HG03103 (cell line): ENCODE measurements at regions not wholly inside any gene's neighbourhood (a gene's known extent, or its start where the extent isn't known, plus 50 kb on each side); places are given as distances from the start of the nearest gene placed in this dataset.
"Not testable (repeated sequence)": the region's sequence is repeated elsewhere in the genome, so short reads cannot be mapped to it uniquely, and the experiment has no call there.

Source experiments
- ATAC-seq: cut with Tn5 transposase; IDR thresholded peaks from one replicate; pipeline ENCODE4 v1.9.1; 2021; ENCODE audit warnings: low read depth; ENCODE audit not compliant: unreplicated experiment

DNA sequence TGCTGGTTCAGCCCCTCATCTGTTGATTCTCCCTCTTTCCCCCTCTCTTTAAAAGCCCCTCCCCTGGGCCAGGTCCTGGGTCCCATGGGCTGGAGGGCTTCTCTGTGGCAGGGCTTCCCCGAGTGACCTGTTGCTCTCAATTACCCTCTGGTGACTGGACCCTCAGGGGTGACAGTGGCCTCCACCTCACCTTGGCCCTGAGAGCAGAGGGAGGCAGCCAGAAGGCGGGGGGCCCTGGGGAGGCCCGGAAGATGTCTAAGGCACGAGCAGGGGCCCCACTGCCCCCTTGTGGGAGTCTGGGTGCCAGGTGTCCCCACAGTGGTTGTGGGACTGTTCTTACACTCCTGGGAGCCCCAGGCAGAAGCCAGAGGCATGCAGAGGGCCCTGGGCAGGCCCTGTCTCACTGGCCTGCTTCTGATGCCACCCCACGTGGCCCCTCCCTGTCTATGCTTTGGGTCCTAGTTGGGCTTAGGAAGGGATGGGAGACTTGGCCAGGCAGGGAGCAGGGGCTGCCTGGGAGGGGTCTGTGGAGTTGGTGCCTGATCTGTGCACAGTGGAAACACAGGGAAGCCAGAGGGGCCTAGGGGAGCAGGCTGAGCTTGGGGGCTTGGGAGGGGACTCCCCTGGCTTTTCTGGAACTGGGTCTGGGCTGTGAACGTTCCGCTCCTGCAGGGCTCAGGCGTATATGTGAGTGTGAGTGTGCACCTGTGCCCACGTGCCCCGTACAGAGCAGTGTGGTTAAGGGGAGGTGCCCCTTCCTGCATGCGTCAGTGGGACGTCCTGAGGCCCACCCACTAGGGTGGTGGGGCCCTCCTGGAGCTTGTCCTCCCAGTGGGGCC, 179.7 kb downstream of the TMEM121 start:
- not testable (repeated sequence) for ATAC-seq

DNA sequence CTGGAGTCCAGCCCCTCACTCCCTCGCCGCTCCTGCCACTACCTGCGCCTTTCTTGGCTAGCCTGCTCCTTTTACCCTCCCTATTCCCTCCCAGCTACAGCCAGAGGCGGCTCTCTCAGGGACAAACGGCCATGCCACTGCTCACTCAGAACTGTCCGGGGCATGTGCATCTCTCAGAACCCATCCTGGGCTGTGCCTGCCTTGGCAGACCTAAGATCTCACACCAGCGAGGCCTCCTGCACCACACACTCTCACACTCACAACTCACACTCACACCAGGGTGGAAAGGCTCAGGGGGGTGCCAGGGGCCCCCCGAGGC, 180.3 kb downstream of the TMEM121 start:
- not testable (repeated sequence) for ATAC-seq

DNA sequence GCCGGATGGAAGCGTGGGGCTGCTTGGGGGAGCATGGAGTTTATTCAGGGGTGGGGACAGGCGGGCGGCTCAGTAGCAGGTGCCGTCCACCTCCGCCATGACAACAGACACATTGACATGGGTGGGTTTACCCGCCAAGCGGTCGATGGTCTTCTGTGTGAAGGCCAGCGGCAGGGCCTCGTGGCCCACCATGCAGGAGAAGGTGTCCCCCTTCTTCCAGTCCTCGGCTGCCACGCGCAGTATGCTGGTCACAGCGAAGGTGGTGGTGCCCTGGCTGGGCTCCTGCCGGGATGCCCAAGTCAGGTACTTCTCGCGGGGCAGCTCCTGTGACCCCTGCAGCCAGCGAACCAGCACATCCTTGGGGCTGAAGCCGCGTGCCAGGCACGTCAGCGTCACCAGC, 180.7 kb downstream of the TMEM121 start:
- not testable (repeated sequence) for ATAC-seq

DNA sequence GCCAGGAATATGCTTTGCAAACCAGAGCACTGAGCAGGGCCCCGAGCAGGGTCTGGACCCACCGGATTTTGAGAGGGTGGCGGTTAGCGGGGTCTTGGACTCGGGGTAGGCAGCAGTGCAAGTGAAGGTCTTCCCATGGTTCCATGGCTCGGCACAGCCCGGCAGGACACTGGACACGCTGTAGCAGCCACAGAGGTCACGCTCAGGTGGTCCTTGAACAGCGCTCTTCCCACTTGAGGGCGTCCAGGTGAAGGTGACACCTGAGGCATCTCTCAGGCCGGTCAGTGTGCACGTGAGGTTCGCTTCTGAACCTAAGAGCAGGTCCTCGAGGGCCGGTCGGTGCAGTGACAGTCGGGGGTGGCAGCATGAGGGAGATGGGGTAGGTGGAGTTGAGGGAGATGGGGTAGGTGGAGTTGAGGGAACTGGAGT, 181.4 kb downstream of the TMEM121 start:
- ATAC-seq, result not testable (repeated sequence)

DNA sequence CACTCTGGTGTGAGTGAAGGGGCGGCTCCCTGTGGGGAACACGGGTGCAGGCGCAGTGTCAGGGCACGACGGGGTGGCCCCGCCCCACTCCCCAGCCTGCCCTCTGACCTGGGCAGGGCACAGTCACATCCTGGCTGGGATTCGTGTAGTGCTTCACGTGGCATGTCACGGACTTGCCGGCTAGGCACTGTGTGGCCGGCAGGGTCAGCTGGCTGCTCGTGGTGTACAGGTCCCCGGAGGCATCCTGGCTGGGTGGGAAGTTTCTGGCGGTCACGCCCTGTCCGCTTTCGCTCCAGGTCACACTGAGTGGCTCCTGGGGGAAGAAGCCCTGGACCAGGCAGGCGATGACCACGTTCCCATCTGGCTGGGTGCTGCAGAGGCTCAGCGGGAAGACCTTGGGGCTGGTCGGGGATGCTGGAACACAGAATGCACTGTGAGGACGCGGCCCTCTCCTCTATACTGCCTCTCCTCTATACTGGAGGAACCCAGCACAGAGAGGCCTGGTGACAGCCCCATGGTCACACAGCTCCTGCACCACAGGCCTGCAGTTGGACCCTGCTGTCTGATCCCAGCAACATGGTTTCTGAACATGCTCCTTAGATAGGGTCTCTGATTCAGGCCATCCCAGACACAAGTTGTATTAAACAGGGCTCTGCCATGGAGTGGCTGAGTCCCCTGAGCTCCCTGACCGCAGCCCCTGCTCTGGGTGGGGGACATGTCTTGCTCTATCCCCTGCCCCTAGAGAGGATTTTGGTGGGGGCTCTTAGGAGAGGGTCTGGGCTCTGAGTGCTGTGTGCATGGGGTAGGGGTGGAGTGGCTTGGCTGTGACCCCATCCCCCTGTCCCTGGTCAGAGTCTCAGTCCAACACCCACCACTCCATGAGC, 182.1 kb downstream of the TMEM121 start:
- ATAC-seq, result not testable (repeated sequence)

DNA sequence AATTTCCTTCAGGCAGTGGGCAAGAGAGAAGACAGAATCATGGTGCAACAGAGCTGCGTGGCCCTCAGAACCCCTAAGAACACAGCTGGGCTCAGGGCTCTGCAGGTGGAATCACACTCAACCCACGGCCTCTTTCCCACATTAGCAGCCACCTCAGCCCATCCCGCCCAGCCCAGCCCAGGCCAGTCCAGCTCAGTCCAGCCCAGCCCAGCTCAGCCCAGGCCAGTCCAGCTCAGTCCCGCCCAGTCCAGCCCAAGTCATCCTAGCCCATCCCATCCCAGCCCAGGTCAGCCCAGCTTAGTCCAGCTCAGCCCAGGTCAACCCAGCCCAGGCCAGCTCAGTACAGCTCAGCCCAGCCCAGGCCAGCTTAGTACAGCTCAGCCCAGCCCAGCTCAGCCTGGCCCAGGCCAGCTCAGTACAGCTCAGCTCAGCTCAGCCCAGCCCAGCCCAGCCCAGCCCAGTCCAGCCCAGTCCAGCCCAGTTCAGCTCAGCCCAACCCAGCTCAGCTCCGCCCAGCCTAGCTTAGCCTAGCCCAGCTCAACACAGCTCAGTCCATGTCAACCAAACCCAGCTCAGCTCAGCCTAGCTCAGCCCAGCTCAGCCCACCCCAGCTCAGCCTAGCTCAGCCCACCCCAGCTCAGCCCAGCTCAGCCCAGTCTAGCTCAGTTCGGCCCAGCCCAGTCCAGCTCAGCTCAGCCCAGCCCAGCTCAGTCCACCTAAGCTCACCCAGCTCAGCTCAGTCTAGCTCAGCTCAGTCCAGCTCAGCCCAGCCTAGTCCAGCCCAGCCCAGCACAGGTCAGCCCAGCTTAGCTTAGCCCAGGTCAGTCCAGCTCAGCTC, 183.1 kb downstream of the TMEM121 start:
- ATAC-seq, result no peak

DNA sequence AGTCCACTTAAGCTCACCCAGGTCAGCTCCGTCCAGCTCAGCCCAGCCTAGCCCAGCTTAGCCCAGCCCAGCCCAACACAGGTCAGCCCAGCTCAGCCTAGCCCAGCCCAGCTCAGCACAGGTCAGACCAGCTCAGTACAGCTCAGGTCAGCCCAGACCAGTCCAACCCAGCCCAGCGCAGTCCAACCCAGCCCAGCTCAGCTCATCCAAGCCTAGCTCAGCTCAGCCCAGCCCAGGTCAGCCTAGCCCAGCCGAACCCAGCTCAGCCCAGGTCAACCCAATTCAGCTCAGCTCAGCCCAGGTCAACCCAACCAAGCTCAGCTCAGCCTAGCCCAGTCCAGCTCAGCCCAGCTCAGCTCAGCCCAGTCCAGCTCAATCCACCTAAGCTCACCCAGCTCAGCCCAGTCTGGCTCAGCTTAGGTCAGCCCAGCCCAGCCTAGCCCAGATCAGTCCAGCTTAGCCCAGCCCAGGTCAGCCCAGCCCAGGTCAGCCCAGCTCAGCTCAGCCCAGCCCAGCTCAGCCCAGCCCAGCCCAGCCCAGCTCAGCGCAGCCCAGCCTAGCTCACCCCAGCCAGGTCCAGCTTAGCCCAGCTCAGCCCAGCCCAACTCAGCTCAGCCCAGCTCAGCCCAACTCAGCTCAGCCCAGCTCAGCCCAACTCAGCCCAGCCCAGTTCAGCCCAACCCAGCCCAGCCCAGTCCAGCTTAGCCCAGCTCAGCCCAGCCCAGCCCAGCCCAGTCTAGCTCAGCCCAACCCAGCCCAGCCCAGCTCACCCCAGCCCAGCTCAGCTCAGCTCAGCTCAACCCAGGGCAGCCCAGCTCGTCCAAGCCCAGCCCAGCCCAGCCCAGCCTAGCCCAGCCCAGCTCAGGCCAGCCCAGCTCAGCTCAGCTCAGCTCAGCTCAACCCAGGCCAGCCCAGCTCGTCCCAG, 184.0 kb downstream of the TMEM121 start:
- no peak for ATAC-seq

DNA sequence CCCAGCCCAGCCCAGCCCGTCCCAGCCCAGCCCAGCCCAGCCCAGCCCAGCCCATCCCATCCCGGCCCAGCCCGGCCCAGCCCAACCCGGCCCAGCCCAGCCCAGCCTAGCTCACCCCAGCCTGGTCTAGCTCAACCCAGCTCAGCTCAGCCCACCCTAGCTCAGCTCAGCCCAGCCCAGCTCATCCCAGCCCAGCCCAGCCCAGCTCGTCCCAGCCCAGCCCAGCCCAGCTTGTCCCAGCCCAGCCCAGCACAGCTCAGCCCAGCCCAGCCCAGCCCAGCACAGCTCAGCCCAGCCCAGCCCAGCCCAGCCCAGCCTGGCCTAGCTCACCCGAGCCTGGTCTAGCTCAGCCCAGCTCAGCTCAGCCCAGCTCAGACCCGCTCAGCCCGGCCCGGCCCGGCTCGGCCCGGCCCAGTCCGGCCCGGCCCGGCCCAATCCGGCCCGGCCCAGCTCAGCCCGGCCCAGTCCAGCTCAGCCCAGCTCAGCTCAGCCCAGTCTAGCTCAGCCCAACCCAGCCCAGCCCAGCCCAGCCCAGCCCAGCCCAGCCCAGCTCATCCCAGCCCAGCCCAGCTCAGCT, 184.7 kb downstream of the TMEM121 start:
- ATAC-seq, result no peak

DNA sequence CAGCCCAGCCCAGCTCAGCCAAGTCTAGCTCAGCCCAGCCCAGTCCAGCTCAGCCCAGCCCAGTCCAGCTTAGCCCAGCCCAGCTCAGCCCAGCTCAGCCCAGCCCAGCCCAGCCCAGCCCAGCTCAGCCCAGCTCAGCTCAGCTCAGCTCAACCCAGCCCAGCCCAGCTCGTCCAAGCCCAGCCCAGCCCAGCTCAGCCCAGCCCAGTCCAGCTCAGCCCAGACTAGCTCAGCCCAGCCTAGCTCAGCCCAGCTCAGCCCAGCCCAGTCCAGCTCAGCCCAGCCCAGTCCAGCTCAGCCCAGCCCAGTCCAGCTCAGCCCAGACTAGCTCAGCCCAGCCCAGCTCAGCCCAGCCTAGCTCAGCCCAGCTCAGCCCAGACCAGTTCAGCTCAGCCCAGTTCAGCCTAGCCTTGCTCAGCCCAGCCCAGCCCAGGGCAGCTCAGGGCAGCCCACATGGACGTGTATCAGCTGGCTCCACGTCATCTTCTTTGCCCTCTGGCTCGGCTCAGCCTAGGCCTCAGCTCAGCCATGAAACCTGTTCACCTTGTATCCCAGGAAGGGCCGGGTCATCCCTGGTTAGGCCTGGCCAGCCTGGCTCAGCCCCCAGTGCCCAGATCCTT, 185.6 kb downstream of the TMEM121 start:
- ATAC-seq, result no peak

DNA sequence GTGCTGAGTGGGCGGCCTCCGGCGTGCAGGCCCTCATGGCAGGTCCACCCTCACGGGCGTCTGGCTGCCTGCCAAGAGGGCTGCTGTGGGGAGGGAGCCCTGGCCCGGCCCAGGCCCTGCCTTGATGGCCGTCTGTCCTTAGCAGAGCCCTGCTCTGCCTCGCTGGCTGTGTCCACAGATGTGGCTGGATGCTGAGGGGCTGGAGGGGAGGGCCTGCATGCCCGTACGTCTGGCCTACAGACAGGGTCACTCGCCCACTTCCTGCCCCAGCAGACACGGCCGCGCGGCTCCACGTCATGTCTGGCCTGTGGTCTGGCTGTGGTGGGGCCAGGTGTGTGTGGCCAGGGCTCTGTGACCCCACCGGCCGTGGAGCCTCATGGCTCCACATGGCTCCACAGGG, 186.3 kb downstream of the TMEM121 start:
- ATAC-seq, result not testable (repeated sequence)

DNA sequence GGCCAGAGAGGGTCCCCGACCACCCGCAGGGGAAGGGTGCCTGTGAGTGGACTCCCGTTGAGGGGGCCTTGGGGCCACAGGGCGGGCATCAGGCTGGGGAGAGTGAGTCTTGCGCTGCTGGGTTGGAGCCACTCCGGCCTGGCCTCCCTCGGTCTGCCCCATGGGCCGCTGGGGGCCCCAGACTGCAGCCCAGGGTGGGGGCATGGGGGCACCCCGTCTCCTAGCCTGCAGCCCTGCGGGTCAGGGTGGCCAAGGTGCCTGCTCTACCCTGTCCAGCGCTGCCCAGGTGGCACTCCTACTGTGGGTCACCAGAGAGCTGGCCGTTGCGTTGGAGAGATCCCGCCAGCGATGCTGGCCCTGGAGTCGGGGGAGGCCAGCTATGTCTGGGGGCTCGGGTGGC, 186.8 kb downstream of the TMEM121 start:
- not testable (repeated sequence) for ATAC-seq

DNA sequence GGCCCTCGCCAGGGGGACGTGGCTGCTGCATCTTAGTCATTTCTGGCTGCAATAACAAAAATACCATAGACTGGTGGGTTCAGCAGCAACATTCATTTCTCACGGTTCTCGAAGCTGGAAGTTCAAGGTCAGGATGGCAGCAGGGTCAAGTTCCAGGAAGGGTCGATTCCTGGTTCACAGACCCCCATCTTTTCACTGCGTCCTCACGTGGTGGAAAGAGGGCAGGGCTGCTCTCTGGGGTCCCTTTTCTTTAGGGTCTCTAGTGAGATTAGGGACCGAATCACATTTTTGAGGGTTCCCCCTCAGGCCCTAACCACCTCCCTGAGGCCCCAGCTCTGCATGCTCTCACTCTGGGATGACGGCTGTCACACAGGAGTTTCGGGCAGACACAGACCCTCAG, 187.5 kb downstream of the TMEM121 start:
- ATAC-seq, result not testable (repeated sequence)

DNA sequence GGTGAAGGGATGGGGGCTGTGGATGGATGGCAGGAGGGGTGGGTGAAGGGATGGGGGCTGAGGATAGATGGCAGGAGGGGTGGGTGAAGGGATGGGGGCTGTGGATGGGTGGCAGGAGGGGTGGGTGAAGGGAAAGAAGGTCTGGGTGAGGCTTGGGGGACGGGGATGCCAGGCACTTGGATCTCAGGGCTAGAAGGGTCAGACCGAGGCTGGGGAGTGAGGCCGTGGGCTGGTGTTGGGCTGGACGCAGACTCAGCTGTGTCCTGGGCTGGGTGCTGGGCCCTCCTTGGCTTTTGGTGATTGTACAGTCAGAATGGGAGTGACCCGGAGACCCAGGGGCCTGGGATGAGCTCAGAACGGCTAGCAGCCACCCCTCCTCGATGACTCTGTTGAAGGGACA, 192.4 kb downstream of the TMEM121 start:
- ATAC-seq, result not testable (repeated sequence)

DNA sequence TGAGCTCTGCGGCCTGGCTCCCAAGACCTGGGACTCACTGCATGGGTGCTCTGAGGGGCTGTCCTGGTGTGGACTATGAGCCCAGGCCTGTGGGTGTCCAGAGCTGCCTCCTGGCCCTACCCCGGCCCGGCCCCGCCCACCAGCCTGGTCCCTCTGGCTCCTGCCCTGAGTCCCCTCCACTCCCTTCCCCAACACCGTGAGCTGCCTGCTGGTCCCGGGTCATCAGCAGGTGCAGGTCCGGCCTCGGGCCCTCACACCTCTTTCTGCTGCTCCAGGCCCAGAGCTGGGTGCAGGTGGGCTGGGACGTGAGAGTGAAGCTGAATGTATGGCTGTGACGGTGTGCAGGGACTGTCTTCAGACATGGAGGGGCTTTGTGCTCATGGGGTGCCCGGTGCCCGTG, 193.7 kb downstream of the TMEM121 start:
- not testable (repeated sequence) for ATAC-seq

DNA sequence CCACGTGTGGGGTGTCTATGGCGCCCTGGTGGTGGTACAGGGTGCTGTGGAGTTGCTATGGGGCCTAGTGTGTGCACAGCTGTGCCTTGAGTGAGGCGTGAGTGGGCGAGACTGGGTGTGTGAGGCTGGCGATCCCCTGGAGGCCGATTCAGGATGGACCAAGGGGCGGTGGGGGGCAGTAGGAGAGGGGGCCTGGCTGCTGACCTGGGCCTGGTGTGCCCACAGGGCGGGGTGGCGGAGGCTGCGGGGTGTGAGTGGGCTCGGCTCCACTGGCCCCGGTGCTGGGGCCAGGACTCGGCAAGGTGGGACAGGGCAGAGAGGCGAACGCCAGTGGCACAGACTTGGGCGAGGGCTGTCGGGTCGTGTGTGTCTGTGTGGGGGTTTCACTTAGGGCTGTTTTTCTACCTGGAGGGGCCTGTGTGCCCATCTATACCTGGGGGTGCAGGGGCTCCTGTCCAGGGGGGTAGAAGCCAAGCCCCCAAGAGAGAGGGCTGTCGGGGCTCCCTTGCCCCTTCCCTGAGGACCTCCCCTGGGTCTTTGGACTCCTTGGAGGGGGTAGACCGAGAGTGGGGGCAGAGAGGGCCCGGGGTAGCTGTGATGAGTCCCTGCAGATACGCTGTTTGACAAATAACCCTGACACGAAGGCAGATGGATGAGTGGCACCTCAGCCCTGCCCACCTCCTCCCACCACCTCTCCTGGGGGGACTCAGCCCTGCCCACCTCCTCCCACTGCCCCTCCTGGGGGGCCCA, 194.6 kb downstream of the TMEM121 start:
- not testable (repeated sequence) for ATAC-seq

DNA sequence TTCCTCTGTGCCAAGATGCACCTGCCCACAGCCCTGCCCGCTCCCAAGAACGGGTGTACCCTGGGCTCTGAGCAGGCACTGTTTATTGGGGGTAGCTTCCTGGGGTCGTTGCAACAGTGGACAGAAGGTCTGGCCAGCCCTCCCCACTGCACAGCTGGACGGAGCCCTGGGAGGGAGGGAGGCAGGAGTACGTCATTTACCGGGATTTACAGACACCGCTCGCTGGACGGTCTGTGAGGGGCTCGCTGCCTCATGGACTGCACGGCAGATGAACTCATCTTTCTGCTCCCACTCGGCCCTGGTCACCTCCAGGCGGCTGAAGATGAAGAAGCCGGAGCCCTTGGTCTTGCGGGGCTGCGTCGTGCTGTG, 195.2 kb downstream of the TMEM121 start:
- ATAC-seq, result not testable (repeated sequence)

DNA sequence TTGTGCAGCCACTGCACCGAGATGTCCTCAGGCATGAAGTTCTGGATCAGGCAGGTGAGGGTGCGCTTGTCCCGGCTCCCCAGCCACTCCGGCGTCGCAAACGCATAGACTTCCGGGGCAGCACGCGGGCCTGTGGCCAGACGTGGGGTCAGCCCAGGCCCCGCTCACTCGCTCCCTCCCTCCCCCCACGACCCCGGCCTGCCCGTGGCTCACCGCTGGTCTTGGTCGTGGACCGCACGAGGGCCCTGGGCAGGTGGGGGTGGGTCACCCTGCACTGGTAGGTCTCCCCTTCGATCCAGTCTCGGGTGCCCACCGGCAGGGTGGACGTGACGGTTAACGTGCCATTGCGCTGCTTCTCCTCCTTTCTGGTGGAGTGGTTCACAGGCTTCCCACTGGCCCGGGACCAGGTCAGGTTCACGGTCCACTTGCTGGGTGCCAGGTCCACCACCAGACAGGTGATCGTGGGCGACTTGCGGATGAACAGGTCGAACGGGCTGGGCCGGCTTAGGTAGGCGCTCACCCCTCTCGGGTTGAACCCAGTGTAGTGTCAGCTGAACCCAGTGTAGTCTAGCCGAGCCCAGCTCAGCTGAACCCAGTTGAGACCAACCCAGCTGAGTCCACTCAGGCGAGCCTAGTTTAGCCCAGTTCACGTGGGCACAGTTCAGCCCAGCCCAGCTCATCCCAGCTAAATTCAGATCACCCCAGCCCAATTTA, 195.8 kb downstream of the TMEM121 start:
- not testable (repeated sequence) for ATAC-seq

DNA sequence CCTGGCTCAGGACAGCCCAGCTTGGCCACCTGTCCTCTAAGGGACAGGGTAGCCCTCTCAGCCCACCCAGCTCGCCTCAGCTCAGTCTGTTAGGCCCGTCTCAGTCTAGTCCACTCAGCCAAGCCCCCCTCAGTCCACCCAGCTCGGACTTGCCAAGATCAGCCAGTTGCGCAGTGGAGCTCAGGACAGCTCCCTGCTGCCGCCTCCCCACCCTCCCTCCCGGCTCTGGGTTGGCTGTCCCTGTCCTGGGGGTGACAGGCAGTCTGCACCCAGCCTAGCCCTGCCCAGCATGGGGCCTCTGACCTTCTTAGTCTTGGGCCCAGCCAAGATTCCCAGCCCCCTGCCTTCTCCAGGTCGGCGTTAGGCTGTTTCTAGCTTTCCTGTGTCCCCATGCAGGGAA, 196.9 kb downstream of the TMEM121 start:
- not testable (repeated sequence) for ATAC-seq
